NCI-H446 treated with DMSO at 0.1 percent for 48 hours (cell line): ENCODE measurements at regions not wholly inside any gene's neighbourhood (a gene's known extent, or its start where the extent isn't known, plus 50 kb on each side); places are given as distances from the start of the nearest gene placed in this dataset.
"Not testable (repeated sequence)": the region's sequence is repeated elsewhere in the genome, so short reads cannot be mapped to it uniquely, and the experiment has no call there.

Experiments
- DNase-seq: peaks from one replicate; lab custom pipeline; 2025; lab: John Stamatoyannopoulos, UW

DNA sequence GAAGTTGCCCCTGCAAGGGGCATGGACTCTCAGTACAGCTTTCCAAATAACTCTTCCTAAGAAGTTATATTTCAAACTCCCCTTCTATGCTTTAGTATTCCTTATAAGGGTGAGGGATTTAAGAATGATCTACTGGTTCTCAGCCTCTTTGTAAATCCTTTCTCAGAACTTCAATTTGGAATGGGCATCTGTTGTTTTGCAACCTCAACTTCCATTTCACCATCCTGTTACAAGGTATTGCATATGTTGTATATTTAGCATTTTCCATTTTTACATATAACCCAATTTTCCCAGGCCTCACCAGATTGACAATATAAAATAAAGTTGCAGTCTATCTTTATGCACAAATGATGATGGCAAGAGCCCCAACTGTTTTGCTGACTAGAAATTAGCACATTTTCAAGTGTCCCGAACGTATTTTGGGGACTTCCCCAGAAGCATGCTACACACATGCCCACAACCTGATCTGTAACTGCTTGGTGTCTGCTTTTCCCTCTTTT is 154.9 kb upstream of the CARMIL1 start:
- DNase-seq, result no peak

- no peak for DNase-seq
Observed at GRCh38 chr6:25125736-25126135, 153.4 kb upstream of the CARMIL1 start.

DNA sequence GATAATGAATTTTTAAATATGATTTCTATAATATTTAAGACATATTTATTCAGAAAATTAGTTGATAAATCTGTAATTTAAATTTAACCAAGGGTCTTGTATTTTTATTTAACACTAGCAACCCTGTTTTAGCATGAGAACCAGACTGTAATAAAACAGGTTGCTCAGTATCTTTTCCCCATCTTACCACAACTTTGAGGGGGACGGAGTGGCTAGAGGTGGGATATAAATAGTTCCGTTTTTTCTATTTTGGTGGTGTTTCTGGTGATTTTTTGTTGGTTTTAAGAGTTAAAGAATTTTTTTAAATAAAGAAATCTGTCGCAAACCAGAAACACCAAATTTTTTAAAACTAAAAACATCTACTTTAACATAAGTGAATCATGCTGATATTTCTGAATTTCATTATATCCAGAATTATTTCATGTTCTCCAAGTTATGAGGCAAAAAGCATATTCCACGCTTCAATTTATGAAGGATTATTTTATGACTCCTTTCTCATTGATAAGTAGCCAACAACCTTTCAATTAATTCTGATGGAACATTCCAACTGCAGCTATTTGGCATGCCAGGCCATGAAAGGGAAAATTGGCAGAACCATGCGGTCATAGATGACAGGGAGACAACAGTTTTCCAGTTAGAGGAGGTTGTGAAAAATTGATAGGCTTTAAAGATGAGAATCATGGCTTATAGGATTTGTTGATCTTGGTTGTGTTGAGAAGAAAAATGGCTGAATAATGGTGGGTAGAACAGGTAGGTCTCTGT is 151.9 kb upstream of the CARMIL1 start:
- peak; percentile 27 for DNase-seq

- DNase-seq, result no peak
Observed at GRCh38 chr6:25130518-25130917, 148.7 kb upstream of the CARMIL1 start.

DNA sequence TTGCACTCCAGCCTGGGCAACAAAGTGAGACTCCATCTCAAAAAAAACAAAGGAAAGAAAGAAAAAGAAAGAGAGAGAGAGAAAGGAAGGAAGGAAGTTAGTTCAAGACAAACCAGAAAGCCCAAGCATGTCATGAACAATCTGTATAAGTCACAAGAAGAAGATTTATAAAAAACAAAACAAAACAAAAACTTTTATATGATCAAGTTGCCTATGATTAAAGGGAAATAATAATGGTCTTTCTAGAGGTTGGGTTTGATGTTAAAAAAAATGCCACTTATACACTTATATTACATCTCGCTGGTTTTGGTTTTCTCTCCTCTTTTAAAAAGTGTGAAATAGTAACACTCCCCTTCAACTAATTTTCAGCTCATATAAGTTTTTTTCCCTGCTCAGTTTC is 146.2 kb upstream of the CARMIL1 start:
- no peak for DNase-seq

- DNase-seq, result no peak
Observed at GRCh38 chr6:25133568-25133967, 145.6 kb upstream of the CARMIL1 start.

DNA sequence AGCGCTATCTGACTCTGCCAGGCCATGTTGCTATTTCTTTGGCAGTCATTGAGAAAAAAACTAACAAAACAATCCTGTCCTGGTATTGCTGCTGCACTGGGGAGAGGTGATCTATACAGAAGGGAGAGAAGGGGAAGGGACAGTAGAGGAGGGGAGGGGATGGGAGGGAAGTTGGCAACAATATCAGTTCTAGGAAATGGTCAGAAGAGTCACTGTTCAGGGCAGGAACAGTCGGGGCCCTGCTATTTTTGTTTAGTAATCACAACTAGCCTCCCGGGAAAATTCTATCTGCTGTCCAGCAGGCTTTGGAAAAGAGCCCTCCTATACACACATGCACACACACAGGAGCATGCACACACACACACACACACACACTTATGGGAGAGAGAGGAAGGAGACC is 142.3 kb upstream of the CARMIL1 start:
- DNase-seq, result no peak

DNA sequence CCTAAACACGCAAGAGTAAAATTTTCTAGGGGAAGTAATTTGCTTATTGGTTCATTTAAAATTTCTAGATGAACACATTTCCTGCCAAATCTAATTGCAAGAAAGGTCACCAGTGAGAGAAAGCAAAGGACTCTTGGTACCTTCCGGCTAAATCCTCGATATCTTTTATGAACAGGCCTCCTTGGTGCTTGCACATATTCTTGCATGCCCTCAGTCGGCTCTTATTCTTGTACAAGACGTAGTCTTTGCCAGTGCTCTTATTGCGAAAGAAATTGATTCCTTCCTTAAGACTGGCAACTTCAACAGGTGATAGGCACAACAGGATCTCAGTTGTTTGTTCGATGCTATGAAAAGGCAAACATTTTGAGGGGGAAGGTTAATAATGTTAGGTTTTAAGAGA is 141.7 kb upstream of the CARMIL1 start:
- DNase-seq, result no peak

- DNase-seq, result no peak
Observed at GRCh38 chr6:25137916-25138232, 141.3 kb upstream of the CARMIL1 start.

DNA sequence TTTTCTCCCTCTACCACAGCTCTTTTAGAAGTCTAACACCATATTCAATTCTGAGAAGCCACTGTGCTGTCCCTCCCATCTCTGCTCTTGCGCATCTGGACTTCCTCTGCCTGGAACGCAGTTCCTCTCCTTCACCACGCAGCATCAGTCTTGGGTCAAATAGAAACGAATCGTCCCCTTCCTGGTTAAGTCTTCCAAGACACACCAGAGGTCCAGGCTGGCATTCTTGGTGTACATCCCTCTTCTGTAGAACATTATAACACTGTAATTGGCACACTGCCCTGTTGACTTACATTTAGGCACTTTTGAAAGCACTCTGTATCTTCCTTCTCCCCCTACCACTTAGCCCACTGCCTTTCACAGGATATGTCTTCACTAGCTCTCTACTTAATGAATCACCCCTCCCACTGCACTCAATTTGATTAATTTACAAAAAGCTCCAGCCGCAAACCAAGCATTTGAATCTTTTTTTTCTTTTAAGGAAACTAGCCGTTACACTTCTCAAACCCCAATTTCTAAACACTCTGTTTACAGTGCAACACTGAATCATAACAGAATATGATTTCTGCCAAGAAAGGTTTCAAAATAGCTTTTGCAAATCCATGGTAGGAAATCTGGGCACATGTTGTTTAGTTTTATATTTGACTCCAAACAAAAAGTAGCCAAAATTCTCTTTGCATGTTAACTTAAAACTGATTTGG is 140.8 kb upstream of the CARMIL1 start:
- no peak for DNase-seq

DNA sequence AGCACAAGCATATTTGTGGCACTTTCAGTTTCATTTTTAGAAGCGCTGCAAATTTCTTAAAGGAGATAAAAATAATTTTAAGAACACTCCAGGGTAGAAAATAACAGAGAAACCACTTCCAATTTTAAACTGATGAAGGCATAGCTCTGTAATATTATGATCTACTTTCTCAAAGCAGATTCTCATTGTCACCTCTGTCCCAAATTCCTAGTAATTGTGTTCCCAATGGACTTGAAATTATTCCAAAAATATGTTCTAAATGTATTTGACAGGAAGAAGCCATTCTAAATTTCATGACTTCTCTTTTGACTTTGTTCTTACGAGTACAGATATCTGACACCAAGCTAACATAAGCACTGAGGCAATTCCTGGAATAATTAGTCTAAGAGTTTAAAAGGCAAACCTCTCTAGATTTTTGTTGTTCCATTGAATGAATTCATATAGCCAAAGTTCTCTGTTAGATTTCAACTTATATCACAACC is 140.2 kb upstream of the CARMIL1 start:
- DNase-seq, result no peak

DNA sequence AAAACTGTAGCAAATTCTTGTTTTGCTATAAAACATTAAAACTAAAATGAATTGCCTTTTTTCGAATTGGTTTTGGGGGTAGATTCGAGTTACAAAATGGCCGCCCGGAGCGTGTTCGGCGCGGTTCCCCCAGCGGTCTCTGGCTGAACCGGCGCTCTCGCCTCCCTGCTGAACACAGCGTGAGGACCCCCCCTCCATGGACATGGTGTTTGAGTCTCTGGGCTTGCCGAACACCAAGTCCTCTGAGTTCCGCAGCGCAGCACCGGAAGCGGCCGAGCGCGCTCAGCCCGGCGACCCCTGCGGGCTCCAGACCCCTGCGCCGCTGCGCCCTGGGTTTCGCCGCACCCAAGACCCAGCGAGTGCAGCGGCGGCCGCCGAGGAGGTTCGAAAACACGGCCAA is 139.6 kb upstream of the CARMIL1 start:
- DNase-seq, result not testable (repeated sequence)

DNA sequence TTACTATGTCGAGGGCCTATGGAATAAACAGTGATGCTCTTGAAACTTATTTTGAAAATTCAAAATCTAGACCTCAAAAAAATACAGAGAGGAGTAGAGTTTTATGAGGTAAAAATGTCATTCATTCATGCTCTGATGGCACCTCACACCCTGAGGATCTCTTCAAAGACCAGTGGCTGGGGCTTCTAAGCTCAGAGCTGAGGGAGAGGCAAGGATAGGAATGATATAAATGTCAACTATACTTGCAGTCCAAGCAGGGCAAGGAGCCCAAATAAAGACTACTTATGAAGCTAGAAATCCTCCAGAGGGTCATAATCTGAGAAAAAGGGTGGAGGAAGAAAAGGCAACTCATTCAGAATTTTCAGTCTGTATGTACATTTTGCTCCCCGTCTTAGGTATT is 136.7 kb upstream of the CARMIL1 start:
- no peak for DNase-seq

DNA sequence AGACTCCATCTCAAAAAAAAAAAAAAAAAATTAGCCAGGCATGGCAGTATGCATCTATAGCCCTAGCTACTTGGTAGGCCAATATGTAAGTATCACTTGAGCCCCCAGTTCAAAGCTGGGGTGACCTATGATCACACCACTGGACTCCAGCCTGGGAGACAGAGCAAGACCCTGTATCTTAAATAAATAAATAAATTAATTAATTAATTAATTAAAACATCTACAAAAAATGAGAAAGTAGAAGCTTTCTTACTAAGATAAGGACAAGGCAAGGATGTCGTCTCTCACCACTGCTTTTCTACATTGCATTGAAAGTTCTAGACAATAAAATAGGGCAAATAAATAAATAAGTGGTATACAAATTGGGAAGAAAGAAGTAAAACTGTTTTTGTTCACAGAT is 134.3 kb upstream of the CARMIL1 start:
- no peak for DNase-seq

DNA sequence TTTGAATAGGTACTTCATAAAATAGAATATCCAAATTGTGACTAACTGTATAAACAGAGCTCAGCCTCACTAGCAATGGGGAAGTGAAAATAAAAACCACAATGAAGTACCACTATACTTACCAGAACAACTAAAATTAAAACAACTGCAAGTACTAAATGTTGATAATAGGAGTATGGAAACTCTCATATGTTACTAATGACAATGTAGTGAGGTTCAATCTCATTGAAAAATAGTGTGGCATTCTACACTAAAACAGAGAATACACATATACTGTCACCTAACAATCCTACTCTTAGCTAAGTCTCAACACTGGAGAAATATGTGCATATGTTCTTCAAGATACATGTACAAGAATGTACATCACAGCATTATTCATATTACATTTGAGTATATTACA is 132.0 kb upstream of the CARMIL1 start:
- no peak for DNase-seq

GRCh38 chr6:25150031-25150430 is 129.1 kb upstream of the CARMIL1 start:
- no peak for DNase-seq

DNA sequence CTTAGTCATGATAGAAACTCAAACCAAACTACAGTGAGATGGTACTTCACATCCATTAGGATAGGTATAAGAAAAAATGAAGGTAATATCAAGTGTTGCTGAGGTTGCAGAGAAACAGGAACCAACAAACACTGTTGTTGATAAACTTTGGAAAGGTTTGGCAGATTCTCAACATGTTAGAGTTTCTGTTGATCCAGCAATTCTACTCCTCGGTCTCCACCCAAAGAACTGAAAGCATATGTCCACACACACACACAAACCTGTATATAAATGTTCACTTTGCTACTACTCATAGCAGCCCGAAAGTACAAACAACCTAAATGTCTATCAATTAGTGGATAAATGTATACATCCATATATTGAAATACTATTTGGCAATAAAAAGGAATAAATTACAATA is 128.3 kb upstream of the CARMIL1 start:
- DNase-seq, result no peak

DNA sequence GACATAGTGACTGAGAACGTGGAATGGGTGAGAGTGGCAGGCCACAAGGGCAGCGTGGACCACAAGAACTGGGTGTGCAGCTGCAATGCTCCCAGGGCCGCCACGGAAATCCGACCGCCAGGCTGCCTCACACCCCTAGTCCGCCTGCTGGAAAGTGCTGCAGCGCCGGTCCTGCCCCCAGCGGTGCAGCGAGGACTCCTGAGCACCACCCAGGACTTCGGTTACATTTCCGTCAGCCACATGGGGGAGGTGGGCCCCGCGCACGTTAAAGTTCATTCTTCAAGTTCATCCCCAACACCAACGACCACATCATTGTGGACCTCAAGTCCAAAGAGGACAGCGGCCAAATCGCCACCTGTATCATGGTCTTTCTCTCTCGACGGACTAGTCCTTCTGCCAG is 126.1 kb upstream of the CARMIL1 start:
- DNase-seq, result no peak

GRCh38 chr6:25154034-25154596 is 125.1 kb upstream of the CARMIL1 start:
- DNase-seq, result no peak

GRCh38 chr6:25155211-25155610 is 124.0 kb upstream of the CARMIL1 start:
- no peak for DNase-seq

- no peak for DNase-seq
Observed at GRCh38 chr6:25156123-25156522, 123.1 kb upstream of the CARMIL1 start.

- DNase-seq, result no peak
Observed at GRCh38 chr6:25157183-25157582, 122.0 kb upstream of the CARMIL1 start.

GRCh38 chr6:25157842-25158241 is 121.3 kb upstream of the CARMIL1 start:
- DNase-seq, result no peak
